DOHH2 (cell line): ENCODE measurements at regions not wholly inside any gene's neighbourhood (a gene's known extent, or its start where the extent isn't known, plus 50 kb on each side); places are given as distances from the start of the nearest gene placed in this dataset.
"Not testable (repeated sequence)": the region's sequence is repeated elsewhere in the genome, so short reads cannot be mapped to it uniquely, and the experiment has no call there.

Source experiments
- H3F3A ChIP-seq: fragments of 200-600 bp; sonication (generic), shearing (Covaris generic); 2 replicates; pipeline ENCODE4 v1.6.0; 2016; ENCODE audit warnings: antibody characterized with exemption, mild to moderate bottlenecking; ENCODE audit not compliant: control insufficient read depth, insufficient read depth
- H3K27ac ChIP-seq: fragments of 200-600 bp; sonication (generic); 2 replicates; pipeline ENCODE4 v1.5.1; 2014; ENCODE audit warnings: low read depth, mild to moderate bottlenecking, low read length, moderate library complexity
- H3K27me3 ChIP-seq: fragments of 200-600 bp; sonication (generic); 2 replicates; pipeline ENCODE4 v1.6.1; 2014; ENCODE audit warnings: mild to moderate bottlenecking, low read length, mixed read lengths; ENCODE audit not compliant: control insufficient read depth
- H3K36me3 ChIP-seq: fragments of 200-600 bp; sonication (generic); 2 replicates; pipeline ENCODE4 v1.6.1; 2014; ENCODE audit warnings: mild to moderate bottlenecking, low read length, moderate library complexity, mixed read lengths; ENCODE audit not compliant: control insufficient read depth
- H3K4me1 ChIP-seq: fragments of 200-600 bp; sonication (generic); 2 replicates; pipeline ENCODE4 v1.6.1; 2014; ENCODE audit warnings: mild to moderate bottlenecking, low read length, mixed read lengths; ENCODE audit not compliant: control insufficient read depth
- H3K4me2 ChIP-seq: fragments of 200-600 bp; sonication (generic); 2 replicates; pipeline ENCODE4 v1.6.0; 2014; ENCODE audit warnings: mild to moderate bottlenecking, low read length, moderate library complexity
- H3K4me3 ChIP-seq: fragments of 200-600 bp; sonication (generic); 2 replicates; pipeline ENCODE4 v1.5.1; 2014; ENCODE audit warnings: mild to moderate bottlenecking, low read length, mixed read lengths
- H3K79me2 ChIP-seq: fragments of 200-600 bp; sonication (generic); 2 replicates; pipeline ENCODE4 v1.6.1; 2014; ENCODE audit warnings: mild to moderate bottlenecking, low read length, mixed read lengths; ENCODE audit not compliant: control insufficient read depth
- H3K9me2 ChIP-seq: fragments of 200-600 bp; sonication (generic); replicated peaks from 2 replicates; pipeline ENCODE4 v1.6.1; 2014; ENCODE audit warnings: mild to moderate bottlenecking, low read length, mixed read lengths; ENCODE audit not compliant: control insufficient read depth
- H3K9me3 ChIP-seq: fragments of 200-600 bp; sonication (generic); 2 replicates; pipeline ENCODE4 v1.6.1; 2014; ENCODE audit warnings: antibody characterized with exemption, low read length, mixed read lengths; ENCODE audit not compliant: control insufficient read depth, insufficient read depth
- H4K20me1 ChIP-seq: fragments of 200-600 bp; sonication (generic); 2 replicates; pipeline ENCODE4 v1.6.0; 2014; ENCODE audit warnings: low read depth, mild to moderate bottlenecking, antibody characterized with exemption, low read length, moderate library complexity; ENCODE audit not compliant: control insufficient read depth, insufficient read depth
- EZH2phosphoT487 ChIP-seq: fragments of 200-600 bp; sonication (generic); IDR thresholded peaks from 2 replicates; pipeline ENCODE4 v1.6.1; 2017; ENCODE audit warnings: borderline replicate concordance, mild to moderate bottlenecking, antibody characterized with exemption, low read length, moderate library complexity, mixed read lengths
- TF ChIP-seq, protein P1 (sequence below): fragments of 200-600 bp; sonication (generic); IDR thresholded peaks from one replicate; pipeline ENCODE4 v1.5.1; 2014; ENCODE audit warnings: antibody characterized with exemption, mild to moderate bottlenecking, low read depth, low read length; ENCODE audit not compliant: poor library complexity, severe bottlenecking

DNA sequence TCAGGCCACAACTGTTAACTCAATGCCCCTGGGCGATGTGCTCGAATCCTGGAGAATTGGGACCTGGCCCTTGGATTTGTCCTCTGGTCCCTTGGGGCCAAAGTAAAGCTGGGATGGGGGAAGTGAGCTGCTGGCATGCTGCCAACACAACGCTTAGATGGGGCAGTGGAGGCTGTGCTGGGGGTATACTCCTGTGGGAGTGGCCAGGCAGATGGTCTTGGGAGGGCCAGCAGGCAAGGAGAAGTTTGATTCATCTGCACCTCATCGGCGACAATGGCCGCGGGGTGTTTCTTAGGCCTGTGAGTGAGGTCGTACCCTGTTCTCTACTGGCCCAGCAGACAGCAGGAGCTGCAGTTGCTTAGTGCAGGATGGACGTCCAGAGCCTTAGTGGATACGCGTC lies 139.0 kb upstream of the MTPN start:
- H3F3A ChIP-seq, result no peaks in the 10 kb centered on the region
- H3K4me3 ChIP-seq, result no peak overlapping the region
- no peaks in the 10 kb centered on the region for H3K4me1 ChIP-seq
- H3K9me2 ChIP-seq, result no peaks in the 10 kb centered on the region
- H3K4me2 ChIP-seq, result no peak overlapping the region
- no peak overlapping the region for H3K27ac ChIP-seq
- H3K36me3 ChIP-seq, result no peaks in the 10 kb centered on the region
- TF ChIP-seq, protein P1, sequence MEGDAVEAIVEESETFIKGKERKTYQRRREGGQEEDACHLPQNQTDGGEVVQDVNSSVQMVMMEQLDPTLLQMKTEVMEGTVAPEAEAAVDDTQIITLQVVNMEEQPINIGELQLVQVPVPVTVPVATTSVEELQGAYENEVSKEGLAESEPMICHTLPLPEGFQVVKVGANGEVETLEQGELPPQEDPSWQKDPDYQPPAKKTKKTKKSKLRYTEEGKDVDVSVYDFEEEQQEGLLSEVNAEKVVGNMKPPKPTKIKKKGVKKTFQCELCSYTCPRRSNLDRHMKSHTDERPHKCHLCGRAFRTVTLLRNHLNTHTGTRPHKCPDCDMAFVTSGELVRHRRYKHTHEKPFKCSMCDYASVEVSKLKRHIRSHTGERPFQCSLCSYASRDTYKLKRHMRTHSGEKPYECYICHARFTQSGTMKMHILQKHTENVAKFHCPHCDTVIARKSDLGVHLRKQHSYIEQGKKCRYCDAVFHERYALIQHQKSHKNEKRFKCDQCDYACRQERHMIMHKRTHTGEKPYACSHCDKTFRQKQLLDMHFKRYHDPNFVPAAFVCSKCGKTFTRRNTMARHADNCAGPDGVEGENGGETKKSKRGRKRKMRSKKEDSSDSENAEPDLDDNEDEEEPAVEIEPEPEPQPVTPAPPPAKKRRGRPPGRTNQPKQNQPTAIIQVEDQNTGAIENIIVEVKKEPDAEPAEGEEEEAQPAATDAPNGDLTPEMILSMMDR, result no peak
- no peak for TF ChIP-seq EZH2phosphoT487
- H3K9me3 ChIP-seq, result no peaks in the 10 kb centered on the region
- H3K79me2 ChIP-seq, result no peaks in the 10 kb centered on the region
- no peaks in the 10 kb centered on the region for H4K20me1 ChIP-seq
- no peaks in the 10 kb centered on the region for H3K27me3 ChIP-seq

DNA sequence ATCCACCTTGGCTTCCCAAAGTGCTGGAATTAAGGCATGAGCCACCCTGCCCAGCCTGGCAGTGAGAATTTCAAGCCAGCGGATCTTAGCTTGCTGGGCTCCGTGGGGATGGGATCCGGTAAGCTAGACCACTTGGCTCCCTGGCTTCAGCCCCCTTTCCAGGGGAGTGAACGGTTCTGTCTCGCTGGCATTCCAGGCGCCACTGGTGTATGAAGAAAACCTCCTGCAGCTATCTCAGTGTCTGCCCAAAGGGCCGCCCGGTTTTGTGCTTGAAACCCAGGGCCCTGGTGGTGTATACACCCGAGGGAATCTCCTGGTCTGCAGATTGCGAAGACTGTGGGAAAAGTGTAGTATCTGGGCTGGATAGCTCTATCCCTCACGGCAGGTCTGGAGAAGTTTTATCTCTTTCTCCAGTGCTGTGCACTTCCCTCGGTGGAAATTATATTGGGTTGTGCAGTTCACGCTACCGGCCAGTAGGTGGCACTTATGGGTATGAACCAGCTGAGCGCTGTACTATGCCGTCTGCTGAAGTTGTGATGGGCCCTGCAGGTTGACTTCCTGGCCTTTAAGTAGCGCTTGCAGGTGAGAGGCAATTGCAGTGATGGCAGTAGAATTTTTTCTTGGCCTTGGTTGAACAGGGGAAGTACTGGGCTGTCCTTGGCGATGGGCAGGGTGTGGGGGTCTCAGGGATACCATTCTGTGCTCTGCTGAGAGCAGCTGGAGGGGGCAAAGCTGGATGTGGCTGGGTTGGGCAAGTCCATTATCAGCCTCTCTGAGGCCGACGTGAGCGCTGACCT lies 138.0 kb upstream of the MTPN start:
- Histone ChIP-seq H3K27me3 (no peaks in the 10 kb centered on the region), H3K9me2 (no peaks in the 10 kb centered on the region), H3K79me2 (no peaks in the 10 kb centered on the region), H3K36me3 (no peaks in the 10 kb centered on the region), H4K20me1 (no peaks in the 10 kb centered on the region), H3K27ac (no peak overlapping the region), H3K4me2 (no peak overlapping the region), H3F3A (no peaks in the 10 kb centered on the region), H3K4me1 (no peaks in the 10 kb centered on the region), H3K9me3 (no peaks in the 10 kb centered on the region), H3K4me3 (no peak overlapping the region)
- no peak for TF ChIP-seq EZH2phosphoT487
- TF ChIP-seq, protein P1, result peak; percentile 94

DNA sequence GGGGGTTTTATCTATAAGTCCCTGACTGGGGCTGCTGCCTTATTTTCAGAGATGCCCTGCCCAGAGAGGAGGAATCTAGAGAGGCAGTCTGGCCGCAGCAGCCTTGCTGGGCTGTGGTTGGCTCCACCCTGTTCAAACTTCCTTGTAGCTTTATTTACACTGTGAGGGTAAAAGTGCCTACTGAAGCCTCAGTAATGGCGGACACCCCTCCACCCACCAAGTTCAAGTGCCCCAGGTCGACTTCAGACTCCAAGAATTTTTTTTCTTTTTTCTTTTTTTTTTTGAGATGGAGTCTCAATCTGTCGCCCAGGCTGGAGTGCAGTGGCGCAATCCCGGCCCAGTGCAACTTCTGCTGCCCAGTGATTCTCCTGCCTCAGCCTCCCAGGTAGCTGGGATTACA lies 137.3 kb upstream of the MTPN start:
- H3K4me1 ChIP-seq, H3K27me3 ChIP-seq, H3K4me2 ChIP-seq, H3K9me3 ChIP-seq, H3K9me2 ChIP-seq, H3K79me2 ChIP-seq, H3K36me3 ChIP-seq, H3K27ac ChIP-seq, H3K4me3 ChIP-seq, H4K20me1 ChIP-seq, H3F3A ChIP-seq: not testable (repeated sequence)

DNA sequence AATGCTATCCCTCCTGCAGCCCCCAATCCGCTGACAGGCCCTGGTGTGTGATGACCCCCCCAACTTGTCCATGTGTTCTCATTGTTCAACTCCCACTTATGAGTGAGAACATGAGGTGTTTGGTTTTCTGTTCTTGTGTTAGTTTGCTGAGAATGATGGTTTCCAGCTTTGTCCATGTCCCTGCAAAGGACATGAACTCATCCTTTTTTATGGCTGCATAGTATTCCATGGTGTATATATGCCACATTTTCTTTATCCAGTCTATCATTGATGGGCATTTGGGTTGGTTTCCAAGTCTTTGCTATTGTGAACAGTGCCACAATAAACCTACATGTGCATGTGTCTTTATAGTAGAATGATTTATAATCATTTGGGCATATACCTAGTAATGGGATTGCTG lies 131.9 kb upstream of the MTPN start:
- not testable (repeated sequence) for H3K9me2 ChIP-seq, H3K9me3 ChIP-seq, H3K36me3 ChIP-seq, H3K4me2 ChIP-seq, H3F3A ChIP-seq, H3K4me3 ChIP-seq, H3K27ac ChIP-seq, H3K27me3 ChIP-seq, H3K79me2 ChIP-seq, H3K4me1 ChIP-seq, H4K20me1 ChIP-seq
